B cell (primary cell): ENCODE measurements at regions not wholly inside any gene's neighbourhood (a gene's known extent, or its start where the extent isn't known, plus 50 kb on each side); places are given as distances from the start of the nearest gene placed in this dataset.

Experiments
- ATAC-seq: fragments of 200-7000 bp; cut with Tn5 transposase; one replicate; pipeline ENCODE4 v1.10.0; 2021; ENCODE audit warnings: low read depth, mild to moderate bottlenecking, moderate number of reproducible peaks, moderate library complexity
- CTCF ChIA-PET: fragments of 350-600 bp; sonication (Branson Sonifier 250); formaldehyde crosslinking; loops from one replicate; lab custom pipeline; 2021; ENCODE audit warnings: antibody characterized with exemption, inconsistent platforms; lab: Charles Lee
- POLR2A ChIA-PET: fragments of 350-600 bp; sonication (Branson Sonifier 250); formaldehyde crosslinking; loops from one replicate; lab custom pipeline; 2021; ENCODE audit warnings: antibody characterized with exemption; lab: Charles Lee
- DNase-seq: peaks from one replicate; pipeline ENCODE4 v3.0.0; 2013
- H2AFZ ChIP-seq: 2 replicates; pipeline ENCODE4 v1.6.1; 2012; ENCODE audit warnings: mild to moderate bottlenecking, low read depth, low read length; ENCODE audit not compliant: insufficient read depth, poor library complexity, severe bottlenecking
- H3K27ac ChIP-seq, 2 donors: 1 replicate in 1 of 2; 2 replicates in 1 of 2; pipeline ENCODE4 v1.5.1; 2012 to 2013; ENCODE audit warnings: low read length in 2 of 2, mild to moderate bottlenecking in 2 of 2, moderate library complexity in 1 of 2
- H3K27me3 ChIP-seq, 4 experiments: fragments of 200-600 bp in 1 of 4; sonication (generic) in 1 of 4; replicated peaks in 1 of 4; 1 replicate in 2 of 4; 2 replicates in 2 of 4; pipeline versions ENCODE4 v1.6.1 to v1.7.0; 2013 to 2016; ENCODE audit warnings: low read length in 3 of 4, mild to moderate bottlenecking in 2 of 4, mixed read lengths in 1 of 4, moderate library complexity in 1 of 4; ENCODE audit not compliant: insufficient read depth in 4 of 4, control insufficient read depth in 3 of 4; ENCODE audit errors: control extremely low read depth in 1 of 4
- H3K36me3 ChIP-seq, 2 experiments: replicated peaks in 1 of 2; 1 replicate in 1 of 2; 2 replicates in 1 of 2; pipeline versions ENCODE4 v1.6.1 to v1.7.1; 2013; ENCODE audit warnings: low read length in 1 of 2; ENCODE audit not compliant: insufficient read depth in 2 of 2, control insufficient read depth in 1 of 2; ENCODE audit errors: control extremely low read depth in 1 of 2, extremely low read depth in 1 of 2
- H3K4me1 ChIP-seq, 2 donors: fragments of 200-600 bp in 1 of 2; sonication (generic) in 1 of 2; 1 replicate in 1 of 2; 2 replicates in 1 of 2; pipeline versions ENCODE4 v1.5.1 to v1.6.1; 2013 to 2017; ENCODE audit warnings: low read length in 2 of 2; ENCODE audit not compliant: control insufficient read depth in 2 of 2, insufficient read depth in 2 of 2
- H3K4me2 ChIP-seq: replicated peaks from 2 replicates; pipeline ENCODE3; 2012; ENCODE audit warnings: mild to moderate bottlenecking, low read depth, low read length; ENCODE audit not compliant: poor library complexity, severe bottlenecking
- H3K4me3 ChIP-seq, 5 experiments: fragments of 200-600 bp in 1 of 5; sonication (generic) in 1 of 5; 1 replicate in 3 of 5; 2 replicates in 2 of 5; pipeline versions ENCODE4 v1.5.1 to v1.7.0; 2011 to 2016; ENCODE audit warnings: low read length in 4 of 5, mild to moderate bottlenecking in 4 of 5, low read depth in 2 of 5, control low read depth in 1 of 5, moderate library complexity in 1 of 5; ENCODE audit not compliant: insufficient read depth in 1 of 5; ENCODE audit errors: control extremely low read depth in 1 of 5, extremely low read depth in 1 of 5
- H3K79me2 ChIP-seq: fragments of 200-600 bp; sonication (generic); one replicate; pipeline ENCODE4 v1.6.0; 2016; ENCODE audit warnings: low read length; ENCODE audit not compliant: control insufficient read depth, insufficient read depth
- H3K9ac ChIP-seq: fragments of 200-600 bp; sonication (generic); 2 replicates; pipeline ENCODE4 v1.6.1; 2017; ENCODE audit warnings: mild to moderate bottlenecking, low read length, moderate library complexity
- H3K9me3 ChIP-seq, 3 donors: one replicate each; pipeline versions ENCODE4 v1.6.1 to v1.7.1; 2013; ENCODE audit warnings: low read length in 2 of 3; ENCODE audit not compliant: control insufficient read depth in 2 of 3, insufficient read depth in 1 of 3; ENCODE audit errors: control extremely low read depth in 1 of 3
- H4K20me1 ChIP-seq: 2 replicates; pipeline ENCODE4 v1.6.0; 2012; ENCODE audit warnings: mild to moderate bottlenecking, low read length; ENCODE audit not compliant: insufficient read depth, control insufficient read depth, poor library complexity, severe bottlenecking
- H3K27ac Mint-ChIP-seq: one replicate; pipeline ENCODE4 v1.8.0; 2021; ENCODE audit warnings: mixed read lengths
- H3K27me3 Mint-ChIP-seq: one replicate; pipeline ENCODE4 v1.8.0; 2021; ENCODE audit warnings: mixed read lengths
- H3K4me1 Mint-ChIP-seq: one replicate; pipeline ENCODE4 v1.8.0; 2021; ENCODE audit warnings: mixed read lengths
- H3K4me3 Mint-ChIP-seq: one replicate; pipeline ENCODE4 v1.8.0; 2021; ENCODE audit warnings: mixed read lengths
- H3K9me3 Mint-ChIP-seq: one replicate; pipeline ENCODE4 v1.8.0; 2022; ENCODE audit warnings: mixed read lengths; ENCODE audit not compliant: insufficient read depth
- EZH2 ChIP-seq: IDR thresholded peaks from 2 replicates; pipeline ENCODE4 v1.6.1; 2012; ENCODE audit warnings: borderline replicate concordance, low read depth, mild to moderate bottlenecking, moderate library complexity, low read length; ENCODE audit not compliant: insufficient read depth, poor library complexity, severe bottlenecking
- WGBS: methylation state at CpG from one replicate; pipeline ENCODE4 v1.1.5; 2013; ENCODE audit warnings: missing lambda C conversion rate; ENCODE audit not compliant: insufficient coverage; 5-methylcytosine and 5-hydroxymethylcytosine counted together
- intact Hi-C: fragments of 100-400 bp; cut with micrococcal nuclease; formaldehyde crosslinking; loops from one replicate; pipeline ENCODE4 v1.10.0; 2022
- TF ChIP-seq, protein P1 (sequence below): fragments of 200-600 bp; IDR thresholded peaks from one replicate; pipeline ENCODE4 v1.8.0; 2022; ENCODE audit warnings: antibody characterized with exemption, mild to moderate bottlenecking

DNA sequence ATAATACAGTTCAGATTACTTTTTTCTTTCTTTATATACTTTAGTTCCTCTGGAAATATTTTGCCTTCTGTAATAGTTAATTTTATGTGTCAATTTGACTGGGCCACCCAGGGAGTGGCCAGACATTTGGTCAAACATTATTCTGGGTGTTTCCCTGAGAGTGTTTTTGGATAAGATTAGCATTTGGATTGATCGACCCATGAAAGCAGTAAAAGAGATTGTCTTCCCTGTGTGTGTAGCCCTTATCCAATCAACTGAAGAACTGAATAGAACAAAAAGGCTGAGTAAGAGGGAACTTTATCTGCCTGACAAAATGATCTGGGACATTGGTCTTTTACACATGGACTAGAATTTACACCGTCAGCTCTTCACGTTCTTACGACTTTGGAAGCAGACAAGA lies 1190.1 kb upstream of the FAM98A start:
- no peaks in the 10 kb centered on the region for H3K36me3 ChIP-seq
- H3K4me1 ChIP-seq, result no peaks in the 10 kb centered on the region
- H3K9ac ChIP-seq, result no peak overlapping the region
- Mint-ChIP-seq H3K4me3 (no peak overlapping the region), H3K4me1 (no peaks in the 10 kb centered on the region), H3K9me3 (no peaks in the 10 kb centered on the region), H3K27ac (no peak overlapping the region), H3K27me3 (no peaks in the 10 kb centered on the region)
- ChIA-PET POLR2A (no interaction called here), CTCF (no interaction called here)
- no peak overlapping the region for H3K27ac ChIP-seq
- 95% methylated on average over 4 of the region's 4 CpGs for WGBS
- no peaks in the 10 kb centered on the region for H3K9me3 ChIP-seq
- no peaks in the 10 kb centered on the region for H3K27me3 ChIP-seq
- intact Hi-C loops, result no loop called here
- no peaks in the 10 kb centered on the region for H3K79me2 ChIP-seq
- no peak for ATAC-seq
- H3K4me2 ChIP-seq, result no peak overlapping the region
- no peak for DNase-seq
- no peaks in the 10 kb centered on the region for H4K20me1 ChIP-seq
- H3K4me3 ChIP-seq, result no peak overlapping the region
- H2AFZ ChIP-seq, result no peak overlapping the region
- no peak for TF ChIP-seq EZH2
- TF ChIP-seq, protein P1, sequence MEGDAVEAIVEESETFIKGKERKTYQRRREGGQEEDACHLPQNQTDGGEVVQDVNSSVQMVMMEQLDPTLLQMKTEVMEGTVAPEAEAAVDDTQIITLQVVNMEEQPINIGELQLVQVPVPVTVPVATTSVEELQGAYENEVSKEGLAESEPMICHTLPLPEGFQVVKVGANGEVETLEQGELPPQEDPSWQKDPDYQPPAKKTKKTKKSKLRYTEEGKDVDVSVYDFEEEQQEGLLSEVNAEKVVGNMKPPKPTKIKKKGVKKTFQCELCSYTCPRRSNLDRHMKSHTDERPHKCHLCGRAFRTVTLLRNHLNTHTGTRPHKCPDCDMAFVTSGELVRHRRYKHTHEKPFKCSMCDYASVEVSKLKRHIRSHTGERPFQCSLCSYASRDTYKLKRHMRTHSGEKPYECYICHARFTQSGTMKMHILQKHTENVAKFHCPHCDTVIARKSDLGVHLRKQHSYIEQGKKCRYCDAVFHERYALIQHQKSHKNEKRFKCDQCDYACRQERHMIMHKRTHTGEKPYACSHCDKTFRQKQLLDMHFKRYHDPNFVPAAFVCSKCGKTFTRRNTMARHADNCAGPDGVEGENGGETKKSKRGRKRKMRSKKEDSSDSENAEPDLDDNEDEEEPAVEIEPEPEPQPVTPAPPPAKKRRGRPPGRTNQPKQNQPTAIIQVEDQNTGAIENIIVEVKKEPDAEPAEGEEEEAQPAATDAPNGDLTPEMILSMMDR, result no peak

DNA sequence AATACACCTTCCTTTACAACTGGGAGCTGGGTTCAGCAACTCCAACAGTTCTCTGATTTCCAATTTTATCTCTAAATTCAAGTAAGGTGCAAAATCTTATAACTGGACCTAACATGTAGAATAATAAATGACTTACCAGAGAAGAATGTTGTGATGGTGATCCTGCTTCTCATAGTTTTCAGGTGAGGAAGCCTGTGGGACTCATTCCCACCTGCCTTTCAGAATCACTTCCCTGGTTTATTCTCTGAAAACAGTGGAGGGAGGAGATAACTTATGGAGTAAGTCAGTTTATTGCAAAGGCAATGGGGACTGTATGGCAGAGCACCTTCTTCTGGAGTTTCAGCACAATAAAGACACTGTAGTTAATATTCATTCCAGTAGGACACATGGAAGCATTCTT lies 1188.2 kb upstream of the FAM98A start:
- DNase-seq, result no peak
- ChIA-PET POLR2A (no interaction called here), CTCF (no interaction called here)
- Histone ChIP-seq H4K20me1 (no peaks in the 10 kb centered on the region), H2AFZ (no peak overlapping the region), H3K4me3 (no peak overlapping the region), H3K79me2 (no peaks in the 10 kb centered on the region), H3K9ac (no peak overlapping the region), H3K9me3 (no peaks in the 10 kb centered on the region), H3K27me3 (no peaks in the 10 kb centered on the region), H3K27ac (no peak overlapping the region), H3K36me3 (no peaks in the 10 kb centered on the region), H3K4me1 (no peaks in the 10 kb centered on the region), H3K4me2 (no peak overlapping the region)
- H3K27me3 Mint-ChIP-seq, result no peaks in the 10 kb centered on the region
- ATAC-seq, result no peak
- intact Hi-C loops, result no loop called here
- no peaks in the 10 kb centered on the region for H3K4me1 Mint-ChIP-seq
- no peak overlapping the region for H3K4me3 Mint-ChIP-seq
- H3K27ac Mint-ChIP-seq, result no peak overlapping the region
- TF ChIP-seq EZH2, result no peak
- TF ChIP-seq, protein P1, result no peak
- no peaks in the 10 kb centered on the region for H3K9me3 Mint-ChIP-seq
